ENCODE measurements at regions not wholly inside any gene's neighbourhood (a gene's known extent, or its start where the extent isn't known, plus 50 kb on each side); places are given as distances from the start of the nearest gene placed in this dataset.

- TF ChIP-seq POU6F1 (CRISPR knock-in tag; IDR thresholded peaks at IDR 0.05; ENCODE audit: borderline replicate concordance, low read depth) (no peak), OSR1 (CRISPR knock-in tag; IDR thresholded peaks at IDR 0.05) (no peak), PPARA (CRISPR knock-in tag; IDR thresholded peaks at IDR 0.05; ENCODE audit: borderline replicate concordance) (no peak), ZFP30 (CRISPR knock-in tag; IDR thresholded peaks at IDR 0.05) (no peak), ZFP3 (CRISPR knock-in tag; IDR thresholded peaks at IDR 0.05) (no peak), ARNTL (CRISPR knock-in tag; IDR thresholded peaks at IDR 0.05; ENCODE audit: borderline replicate concordance, low read depth) (no peak)
- TF ChIP-seq, protein P1, sequence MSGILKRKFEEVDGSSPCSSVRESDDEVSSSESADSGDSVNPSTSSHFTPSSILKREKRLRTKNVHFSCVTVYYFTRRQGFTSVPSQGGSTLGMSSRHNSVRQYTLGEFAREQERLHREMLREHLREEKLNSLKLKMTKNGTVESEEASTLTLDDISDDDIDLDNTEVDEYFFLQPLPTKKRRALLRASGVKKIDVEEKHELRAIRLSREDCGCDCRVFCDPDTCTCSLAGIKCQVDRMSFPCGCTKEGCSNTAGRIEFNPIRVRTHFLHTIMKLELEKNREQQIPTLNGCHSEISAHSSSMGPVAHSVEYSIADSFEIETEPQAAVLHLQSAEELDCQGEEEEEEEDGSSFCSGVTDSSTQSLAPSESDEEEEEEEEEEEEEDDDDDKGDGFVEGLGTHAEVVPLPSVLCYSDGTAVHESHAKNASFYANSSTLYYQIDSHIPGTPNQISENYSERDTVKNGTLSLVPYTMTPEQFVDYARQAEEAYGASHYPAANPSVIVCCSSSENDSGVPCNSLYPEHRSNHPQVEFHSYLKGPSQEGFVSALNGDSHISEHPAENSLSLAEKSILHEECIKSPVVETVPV (CRISPR knock-in tag; IDR thresholded peaks at IDR 0.05) = no peak
Observed at GRCh38 chr11:21631991-21632390, 560.9 kb upstream of the ANO5 start (continued).

- ATAC-seq = no peak
- TF ChIP-seq ZFP3 (CRISPR knock-in tag; IDR thresholded peaks at IDR 0.05) (no peak), TSHZ2 (CRISPR knock-in tag; IDR thresholded peaks at IDR 0.05) (peak; percentile 74), TCF4 (CRISPR knock-in tag; IDR thresholded peaks at IDR 0.05; ENCODE audit: borderline replicate concordance) (peak; percentile 97)
Observed at GRCh38 chr11:21634491-21634890, 558.4 kb upstream of the ANO5 start.

- no peak for ATAC-seq
- no peak for TF ChIP-seq ZFP3 (CRISPR knock-in tag; IDR thresholded peaks at IDR 0.05)
Observed at GRCh38 chr11:21634956-21635355, 557.9 kb upstream of the ANO5 start.

- no peak for ATAC-seq
- no peak for TF ChIP-seq ZFP30 (CRISPR knock-in tag; IDR thresholded peaks at IDR 0.05)
- TF ChIP-seq SNAI2 (CRISPR knock-in tag; IDR thresholded peaks at IDR 0.05) = no peak
- no peak for TF ChIP-seq TCF4 (CRISPR knock-in tag; IDR thresholded peaks at IDR 0.05; ENCODE audit: borderline replicate concordance)
- TF ChIP-seq PPARA (CRISPR knock-in tag; IDR thresholded peaks at IDR 0.05; ENCODE audit: borderline replicate concordance) = no peak
- no peak for TF ChIP-seq POU6F1 (CRISPR knock-in tag; IDR thresholded peaks at IDR 0.05; ENCODE audit: borderline replicate concordance, low read depth)
- TF ChIP-seq, protein P1 (CRISPR knock-in tag; IDR thresholded peaks at IDR 0.05) = no peak
- TF ChIP-seq ZNF565 (CRISPR knock-in tag; conservative IDR thresholded peaks at IDR 0.05; ENCODE audit: low read depth) = no peak
- no peak for TF ChIP-seq RARB (CRISPR knock-in tag; IDR thresholded peaks at IDR 0.05)
- TF ChIP-seq TSHZ2 (CRISPR knock-in tag; IDR thresholded peaks at IDR 0.05) = no peak
- no peak for TF ChIP-seq PATZ1 (CRISPR knock-in tag; IDR thresholded peaks at IDR 0.05; ENCODE audit: borderline replicate concordance)
- TF ChIP-seq ZNF8 (CRISPR knock-in tag; IDR thresholded peaks at IDR 0.05) = no peak
- no peak for TF ChIP-seq ZFP3 (CRISPR knock-in tag; IDR thresholded peaks at IDR 0.05)
Observed at GRCh38 chr11:21635394-21636145, 557.3 kb upstream of the ANO5 start.
